ENCODE measurements at regions not wholly inside any gene's neighbourhood (a gene's known extent, or its start where the extent isn't known, plus 50 kb on each side); places are given as distances from the start of the nearest gene placed in this dataset.

DNA sequence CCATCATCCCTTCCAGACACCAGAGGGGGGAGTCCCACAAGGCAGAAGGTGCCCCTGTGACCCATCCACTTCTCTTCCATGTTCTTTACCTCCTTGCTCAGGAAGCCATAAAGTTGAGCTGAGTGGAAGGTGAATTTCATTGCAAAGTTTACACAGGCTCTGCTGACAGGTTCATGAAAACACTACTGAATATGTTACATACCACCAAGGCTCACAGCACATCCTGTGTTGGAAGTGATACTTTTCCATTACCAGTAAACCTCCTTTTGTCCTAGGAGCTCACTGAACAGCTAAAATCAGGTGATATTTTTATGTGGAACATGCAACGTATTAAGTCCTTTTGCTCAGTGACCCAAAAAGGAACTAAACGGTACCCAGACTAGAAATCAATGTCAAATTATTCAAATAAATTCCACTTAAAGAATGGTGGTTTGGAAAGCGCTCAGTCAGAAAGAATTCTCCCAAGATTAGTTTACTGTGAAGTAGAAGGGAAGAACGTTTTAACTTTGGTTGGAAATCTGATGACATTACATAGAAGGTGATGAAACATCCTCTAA, 196.2 kb upstream of the NUDT4 start:
- H3K4ac ChIP-seq (ENCODE audit: low read depth, low read length) = no peak overlapping the region
- H4K20me1 ChIP-seq (ENCODE audit: insufficient read depth, low read length) = no peaks in the 10 kb centered on the region
- dilution Hi-C loops (cut with HindIII; ENCODE audit: low sequenced_read_pairs, unreplicated experiment) (no loop called here), in situ Hi-C loops (cut with MboI; ENCODE audit: low sequenced_read_pairs) (no loop called here), intact Hi-C loops (cut with micrococcal nuclease) (no loop called here)
- no peak overlapping the region for H2AFZ ChIP-seq (replicated peaks; ENCODE audit: low read length, poor library complexity)
- no CpG with 5 or more reads among the region's 4 CpGs for WGBS, 2 experiments (ENCODE audit: extremely low coverage in 2 of 2, insufficient read length in 1 of 2)
- H4K91ac ChIP-seq (ENCODE audit: insufficient read depth, low read depth, low read length) = 0 out of 2 replicates have a peak overlapping the region, but pooled peaks have one; percentile 5
- H3K4me3 ChIP-seq (ENCODE audit: insufficient read depth, low read depth, low read length) = no peak overlapping the region
- H3K4me2 ChIP-seq (ENCODE audit: low read depth, low read length) = no peak overlapping the region
- H2BK5ac ChIP-seq (ENCODE audit: low read depth, low read length, poor library complexity, severe bottlenecking) = no peak overlapping the region
- H2AK9ac ChIP-seq (replicated peaks; ENCODE audit: low read depth, low read length, poor library complexity) = no peak overlapping the region
- no peak overlapping the region for H3K18ac ChIP-seq (ENCODE audit: low read depth, low read length)
- H3K36me3 ChIP-seq (ENCODE audit: control insufficient read depth, insufficient read depth, low read length) = no peaks in the 10 kb centered on the region
- no peaks in the 10 kb centered on the region for H3K79me1 ChIP-seq (ENCODE audit: low read depth in 1 of 2, low read length in 2 of 2)
- H3K14ac ChIP-seq (replicated peaks; ENCODE audit: low read depth, low read length) = peak overlapping the region; percentile 25; the same call in 1 of the 2 replicates
- BruUV-seq (replicated peaks) = no TSS peak
- peak overlapping the region; percentile 22; the same call in 1 of the 2 replicates for H2BK20ac ChIP-seq (ENCODE audit: low read depth, low read length)
- ATAC-seq (ENCODE audit: low read depth) (no peak), DNase-seq (no peak)
- H4K5ac ChIP-seq (ENCODE audit: low read depth, low read length) = no peak overlapping the region
- ChIA-PET CTCF (no interaction called here), POLR2A (ENCODE audit: unreplicated experiment) (no interaction called here)
- peak overlapping the region; percentile 19; the same call in 1 of the 2 replicates for H2BK120ac ChIP-seq (ENCODE audit: low read depth, low read length)
- H3K9me3 ChIP-seq (ENCODE audit: control insufficient read depth, insufficient read depth, low read length) = no peaks in the 10 kb centered on the region
- no peak overlapping the region for H3K9ac ChIP-seq (ENCODE audit: low read depth, low read length)
- H4K8ac ChIP-seq (ENCODE audit: low read depth in 2 of 2, low read length in 2 of 2) = no peak overlapping the region
- no peak overlapping the region for H3K27ac ChIP-seq (ENCODE audit: insufficient read depth, low read length)
- H2AK5ac ChIP-seq (ENCODE audit: low read depth, low read length) = peak overlapping the region; percentile 44
- H3K9me1 ChIP-seq (ENCODE audit: insufficient read depth, low read length) = peaks cover 2% of the 10 kb centered on the region
- H3K23ac ChIP-seq (ENCODE audit: low read depth, low read length) = no peak overlapping the region
- H3K56ac ChIP-seq (ENCODE audit: extremely low read depth, insufficient read depth, low read length) = no peak overlapping the region
- no peak overlapping the region for H2BK15ac ChIP-seq (ENCODE audit: low read depth, low read length)
- H3K4me1 ChIP-seq (ENCODE audit: control insufficient read depth, insufficient read depth, low read length) = peaks cover 17% of the 10 kb centered on the region
- no peak for TF ChIP-seq POLR2A (IDR thresholded peaks at IDR 0.05; ENCODE audit: low read depth, low read length)
- no peak for TF ChIP-seq MAZ (IDR thresholded peaks at IDR 0.05; ENCODE audit: borderline replicate concordance, low read depth, low read length)
- TF ChIP-seq MXI1 (IDR thresholded peaks at IDR 0.05; ENCODE audit: borderline replicate concordance, low read depth, low read length) = no peak
- TF ChIP-seq, protein P1, sequence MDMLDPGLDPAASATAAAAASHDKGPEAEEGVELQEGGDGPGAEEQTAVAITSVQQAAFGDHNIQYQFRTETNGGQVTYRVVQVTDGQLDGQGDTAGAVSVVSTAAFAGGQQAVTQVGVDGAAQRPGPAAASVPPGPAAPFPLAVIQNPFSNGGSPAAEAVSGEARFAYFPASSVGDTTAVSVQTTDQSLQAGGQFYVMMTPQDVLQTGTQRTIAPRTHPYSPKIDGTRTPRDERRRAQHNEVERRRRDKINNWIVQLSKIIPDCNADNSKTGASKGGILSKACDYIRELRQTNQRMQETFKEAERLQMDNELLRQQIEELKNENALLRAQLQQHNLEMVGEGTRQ (IDR thresholded peaks at IDR 0.05; ENCODE audit: low read depth, low read length) = no peak
- no peak for TF ChIP-seq RCOR1 (IDR thresholded peaks at IDR 0.05; ENCODE audit: insufficient replicate concordance, low read length)
- no peak for TF ChIP-seq MAFK (IDR thresholded peaks at IDR 0.05; ENCODE audit: low read depth, low read length)
- no peak for TF ChIP-seq CTCF (conservative IDR thresholded peaks at IDR 0.05; ENCODE audit: low read depth, low read length)
- TF ChIP-seq FOS (IDR thresholded peaks at IDR 0.05; ENCODE audit: low read depth, low read length) = no peak
- TF ChIP-seq RAD21 (IDR thresholded peaks at IDR 0.05; ENCODE audit: low read length) = no peak
- no peak for TF ChIP-seq SMC3 (IDR thresholded peaks at IDR 0.05; ENCODE audit: low read depth, low read length)
- no peak for TF ChIP-seq CEBPB (IDR thresholded peaks at IDR 0.05; ENCODE audit: low read depth, low read length)
- H3K27me3 ChIP-seq (ENCODE audit: control insufficient read depth, insufficient read depth, low read length) = no peaks in the 10 kb centered on the region

Measured in IMR-90 (cell line).